ENCODE measurements at regions not wholly inside any gene's neighbourhood (a gene's known extent, or its start where the extent isn't known, plus 50 kb on each side); places are given as distances from the start of the nearest gene placed in this dataset.

GRCh38 chr11:116567721-116568242 lies 205.0 kb downstream of the BUD13 start:
- Histone ChIP-seq H3K9me3 (ENCODE audit: control insufficient read depth in 2 of 2, insufficient read depth in 1 of 2, low read length in 1 of 2) (no peaks in the 10 kb centered on the region), H3K4me3 (ENCODE audit: low read length in 2 of 2) (no peak overlapping the region), H3K4me1 (ENCODE audit: control insufficient read depth in 2 of 2, insufficient read depth in 2 of 2, low read length in 2 of 2) (no peaks in the 10 kb centered on the region), H3K27me3 (ENCODE audit: control insufficient read depth in 2 of 2, insufficient read depth in 1 of 2, low read length in 1 of 2) (no peaks in the 10 kb centered on the region), H3K27ac (ENCODE audit: low read depth in 1 of 2, low read length in 1 of 2) (no peak overlapping the region), H3K36me3 (ENCODE audit: control insufficient read depth in 2 of 2, insufficient read depth in 2 of 2, low read length in 1 of 2) (no peaks in the 10 kb centered on the region)
- no peak for DNase-seq (ENCODE audit: low read depth in 6 of 9, low spot score in 9 of 9)
- WGBS: 82% methylated on average over 9 of the region's 9 CpGs

GRCh38 chr11:116563712-116564047 lies 209.1 kb downstream of the BUD13 start:
- Histone ChIP-seq H3K4me1 (ENCODE audit: control insufficient read depth in 2 of 2, insufficient read depth in 2 of 2, low read length in 2 of 2) (no peaks in the 10 kb centered on the region), H3K27ac (ENCODE audit: low read depth in 1 of 2, low read length in 1 of 2) (no peak overlapping the region), H3K4me3 (ENCODE audit: low read length in 2 of 2) (no peak overlapping the region), H3K36me3 (ENCODE audit: control insufficient read depth in 2 of 2, insufficient read depth in 2 of 2, low read length in 1 of 2) (no peaks in the 10 kb centered on the region), H3K9me3 (ENCODE audit: control insufficient read depth in 2 of 2, insufficient read depth in 1 of 2, low read length in 1 of 2) (no peaks in the 10 kb centered on the region), H3K27me3 (ENCODE audit: control insufficient read depth in 2 of 2, insufficient read depth in 1 of 2, low read length in 1 of 2) (no peaks in the 10 kb centered on the region)
- 45% methylated on average over 6 of the region's 6 CpGs for WGBS
- no peak for DNase-seq (ENCODE audit: low read depth in 6 of 9, low spot score in 9 of 9)

GRCh38 chr11:116563028-116563711 lies 209.6 kb downstream of the BUD13 start:
- H3K27ac ChIP-seq (ENCODE audit: low read depth in 1 of 2, low read length in 1 of 2): no peak overlapping the region
- DNase-seq (ENCODE audit: low read depth in 6 of 9, low spot score in 9 of 9): no peak
- H3K27me3 ChIP-seq (ENCODE audit: control insufficient read depth in 2 of 2, insufficient read depth in 1 of 2, low read length in 1 of 2): no peaks in the 10 kb centered on the region
- no peak overlapping the region for H3K4me3 ChIP-seq (ENCODE audit: low read length in 2 of 2)
- WGBS: 60% methylated on average over 10 of the region's 10 CpGs
- no peaks in the 10 kb centered on the region for H3K36me3 ChIP-seq (ENCODE audit: control insufficient read depth in 2 of 2, insufficient read depth in 2 of 2, low read length in 1 of 2)
- no peaks in the 10 kb centered on the region for H3K9me3 ChIP-seq (ENCODE audit: control insufficient read depth in 2 of 2, insufficient read depth in 1 of 2, low read length in 1 of 2)
- H3K4me1 ChIP-seq (ENCODE audit: control insufficient read depth in 2 of 2, insufficient read depth in 2 of 2, low read length in 2 of 2): no peaks in the 10 kb centered on the region

- no peak for DNase-seq (ENCODE audit: low read depth in 6 of 9, low spot score in 9 of 9)
- 58% methylated on average over 3 of the region's 3 CpGs for WGBS
- no peaks in the 10 kb centered on the region for H3K27me3 ChIP-seq (ENCODE audit: control insufficient read depth in 2 of 2, insufficient read depth in 1 of 2, low read length in 1 of 2)
Measured at GRCh38 chr11:116560589-116560988, 212.2 kb downstream of the BUD13 start.

GRCh38 chr11:116558504-116559211 lies 214.1 kb downstream of the BUD13 start:
- Histone ChIP-seq H3K4me3 (ENCODE audit: low read length in 2 of 2) (no peak overlapping the region), H3K36me3 (ENCODE audit: control insufficient read depth in 2 of 2, insufficient read depth in 2 of 2, low read length in 1 of 2) (no peaks in the 10 kb centered on the region), H3K27ac (ENCODE audit: low read depth in 1 of 2, low read length in 1 of 2) (no peak overlapping the region), H3K27me3 (ENCODE audit: control insufficient read depth in 2 of 2, insufficient read depth in 1 of 2, low read length in 1 of 2) (no peaks in the 10 kb centered on the region), H3K4me1 (ENCODE audit: control insufficient read depth in 2 of 2, insufficient read depth in 2 of 2, low read length in 2 of 2) (no peaks in the 10 kb centered on the region), H3K9me3 (ENCODE audit: control insufficient read depth in 2 of 2, insufficient read depth in 1 of 2, low read length in 1 of 2) (no peaks in the 10 kb centered on the region)
- no peak for DNase-seq (ENCODE audit: low read depth in 6 of 9, low spot score in 9 of 9)
- 63% methylated on average over 9 of the region's 9 CpGs for WGBS

More at GRCh38 chr11:116560589-116560988, 212.2 kb downstream of the BUD13 start:
- Histone ChIP-seq H3K4me3 (ENCODE audit: low read length in 2 of 2) (no peak overlapping the region), H3K4me1 (ENCODE audit: control insufficient read depth in 2 of 2, insufficient read depth in 2 of 2, low read length in 2 of 2) (no peaks in the 10 kb centered on the region), H3K27ac (ENCODE audit: low read depth in 1 of 2, low read length in 1 of 2) (no peak overlapping the region), H3K36me3 (ENCODE audit: control insufficient read depth in 2 of 2, insufficient read depth in 2 of 2, low read length in 1 of 2) (no peaks in the 10 kb centered on the region), H3K9me3 (ENCODE audit: control insufficient read depth in 2 of 2, insufficient read depth in 1 of 2, low read length in 1 of 2) (no peaks in the 10 kb centered on the region)

GRCh38 chr11:116557282-116557681 lies 215.5 kb downstream of the BUD13 start:
- WGBS: 78% methylated on average over 3 of the region's 3 CpGs
- H3K4me1 ChIP-seq (ENCODE audit: control insufficient read depth in 2 of 2, insufficient read depth in 2 of 2, low read length in 2 of 2): no peaks in the 10 kb centered on the region
- no peak for DNase-seq (ENCODE audit: low read depth in 6 of 9, low spot score in 9 of 9)

GRCh38 chr11:116556483-116556882 lies 216.3 kb downstream of the BUD13 start:
- Histone ChIP-seq H3K36me3 (ENCODE audit: control insufficient read depth in 2 of 2, insufficient read depth in 2 of 2, low read length in 1 of 2) (no peaks in the 10 kb centered on the region), H3K27ac (ENCODE audit: low read depth in 1 of 2, low read length in 1 of 2) (no peak overlapping the region), H3K4me1 (ENCODE audit: control insufficient read depth in 2 of 2, insufficient read depth in 2 of 2, low read length in 2 of 2) (no peaks in the 10 kb centered on the region), H3K4me3 (ENCODE audit: low read length in 2 of 2) (no peak overlapping the region), H3K9me3 (ENCODE audit: control insufficient read depth in 2 of 2, insufficient read depth in 1 of 2, low read length in 1 of 2) (no peaks in the 10 kb centered on the region), H3K27me3 (ENCODE audit: control insufficient read depth in 2 of 2, insufficient read depth in 1 of 2, low read length in 1 of 2) (no peaks in the 10 kb centered on the region)
- no peak for DNase-seq (ENCODE audit: low read depth in 6 of 9, low spot score in 9 of 9)
- WGBS: 86% methylated on average over 2 of the region's 2 CpGs

More at GRCh38 chr11:116557282-116557681, 215.5 kb downstream of the BUD13 start:
- no peaks in the 10 kb centered on the region for H3K9me3 ChIP-seq (ENCODE audit: control insufficient read depth in 2 of 2, insufficient read depth in 1 of 2, low read length in 1 of 2)
- H3K4me3 ChIP-seq (ENCODE audit: low read length in 2 of 2): no peak overlapping the region
- no peaks in the 10 kb centered on the region for H3K27me3 ChIP-seq (ENCODE audit: control insufficient read depth in 2 of 2, insufficient read depth in 1 of 2, low read length in 1 of 2)
- no peaks in the 10 kb centered on the region for H3K36me3 ChIP-seq (ENCODE audit: control insufficient read depth in 2 of 2, insufficient read depth in 2 of 2, low read length in 1 of 2)
- H3K27ac ChIP-seq (ENCODE audit: low read depth in 1 of 2, low read length in 1 of 2): no peak overlapping the region

GRCh38 chr11:116553482-116553881 lies 219.3 kb downstream of the BUD13 start:
- Histone ChIP-seq H3K36me3 (ENCODE audit: control insufficient read depth in 2 of 2, insufficient read depth in 2 of 2, low read length in 1 of 2) (no peaks in the 10 kb centered on the region), H3K27ac (ENCODE audit: low read depth in 1 of 2, low read length in 1 of 2) (no peak overlapping the region), H3K9me3 (ENCODE audit: control insufficient read depth in 2 of 2, insufficient read depth in 1 of 2, low read length in 1 of 2) (peaks cover 0 to 2% of the 10 kb centered on the region in 2 donors), H3K4me3 (ENCODE audit: low read length in 2 of 2) (no peak overlapping the region), H3K27me3 (ENCODE audit: control insufficient read depth in 2 of 2, insufficient read depth in 1 of 2, low read length in 1 of 2) (no peaks in the 10 kb centered on the region), H3K4me1 (ENCODE audit: control insufficient read depth in 2 of 2, insufficient read depth in 2 of 2, low read length in 2 of 2) (no peaks in the 10 kb centered on the region)
- no peak for DNase-seq (ENCODE audit: low read depth in 6 of 9, low spot score in 9 of 9)
- 74% methylated on average over 5 of the region's 5 CpGs for WGBS

GRCh38 chr11:116551576-116551975 lies 221.2 kb downstream of the BUD13 start:
- H3K36me3 ChIP-seq (ENCODE audit: control insufficient read depth in 2 of 2, insufficient read depth in 2 of 2, low read length in 1 of 2): no peaks in the 10 kb centered on the region
- 95% methylated on average over 4 of the region's 4 CpGs for WGBS
- no peaks in the 10 kb centered on the region for H3K27me3 ChIP-seq (ENCODE audit: control insufficient read depth in 2 of 2, insufficient read depth in 1 of 2, low read length in 1 of 2)
- no peak overlapping the region for H3K4me3 ChIP-seq (ENCODE audit: low read length in 2 of 2)
- no peaks in the 10 kb centered on the region for H3K4me1 ChIP-seq (ENCODE audit: control insufficient read depth in 2 of 2, insufficient read depth in 2 of 2, low read length in 2 of 2)
- DNase-seq (ENCODE audit: low read depth in 6 of 9, low spot score in 9 of 9): no peak
- H3K9me3 ChIP-seq (ENCODE audit: control insufficient read depth in 2 of 2, insufficient read depth in 1 of 2, low read length in 1 of 2): peaks cover 0 to 2% of the 10 kb centered on the region in 2 donors
- H3K27ac ChIP-seq (ENCODE audit: low read depth in 1 of 2, low read length in 1 of 2): no peak overlapping the region

Data from thymus (tissue), 11 donors.